NCI-H345 treated with DMSO at 0.1 percent for 48 hours (cell line): ENCODE measurements at regions not wholly inside any gene's neighbourhood (a gene's known extent, or its start where the extent isn't known, plus 50 kb on each side); places are given as distances from the start of the nearest gene placed in this dataset.
"Not testable (repeated sequence)": the region's sequence is repeated elsewhere in the genome, so short reads cannot be mapped to it uniquely, and the experiment has no call there.

Experiments
- DNase-seq: peaks from one replicate; lab custom pipeline; 2025; ENCODE audit not compliant: unreplicated experiment; lab: John Stamatoyannopoulos, UW

DNA sequence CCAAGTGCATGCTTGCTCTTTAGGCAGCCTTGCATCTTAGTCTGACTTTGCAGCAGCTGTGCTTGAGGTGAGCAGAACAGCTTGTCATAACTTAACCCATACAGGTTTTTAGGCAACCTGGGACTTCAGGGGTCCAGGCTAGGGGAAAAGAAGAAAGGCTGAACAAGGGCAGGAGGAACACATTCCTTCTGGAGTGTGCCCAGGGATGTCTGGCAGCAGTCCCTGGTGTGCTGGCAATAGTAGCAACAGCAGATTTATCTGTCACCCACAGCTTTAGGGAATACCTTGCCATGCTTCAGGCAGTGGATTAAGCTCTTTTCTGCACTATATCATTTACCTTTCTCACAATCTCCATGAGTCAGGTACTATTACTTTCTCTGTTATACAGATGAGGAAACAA is 513.0 kb downstream of the RAB38 start:
- no peak for DNase-seq

DNA sequence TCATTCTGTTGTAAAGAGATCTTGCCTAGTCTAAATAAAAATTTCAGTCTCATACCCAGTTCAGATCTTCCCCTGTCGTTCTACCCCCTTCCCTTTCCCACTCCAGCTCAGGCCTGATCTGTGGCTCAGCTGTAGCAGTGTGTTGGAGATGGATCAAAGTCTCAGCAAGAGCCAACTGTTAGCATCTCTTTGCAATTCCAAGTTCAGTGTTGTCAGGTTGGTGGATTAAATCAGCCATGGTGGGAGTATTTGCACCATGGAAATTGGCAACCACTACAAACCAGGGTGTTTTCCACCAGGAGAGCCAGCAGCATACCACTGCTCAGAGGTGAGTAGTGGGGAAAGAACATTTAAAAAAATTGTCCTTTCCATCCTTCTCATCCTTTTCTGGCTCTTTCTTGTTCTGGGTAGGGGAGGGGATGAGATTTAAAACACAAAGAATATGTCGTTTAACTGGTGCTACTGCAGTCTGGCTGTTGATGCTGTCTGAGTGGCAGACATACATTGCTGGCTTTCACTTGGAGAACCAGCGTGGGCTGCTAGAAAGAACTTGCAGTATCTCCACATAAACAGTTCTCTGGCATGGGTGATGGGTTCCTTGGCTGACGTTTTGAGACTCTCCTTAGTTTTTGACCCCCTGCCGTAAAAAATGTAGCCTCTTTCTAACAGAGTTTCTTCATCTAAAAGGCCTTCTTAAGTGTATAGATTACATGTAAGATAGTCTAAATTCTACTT is 514.1 kb downstream of the RAB38 start:
- DNase-seq, result no peak

GRCh38 chr11:87659807-87660206 is 515.4 kb downstream of the RAB38 start:
- no peak for DNase-seq

GRCh38 chr11:87645626-87646025 is 529.6 kb downstream of the RAB38 start:
- no peak for DNase-seq

GRCh38 chr11:87639753-87640364 is 535.4 kb downstream of the RAB38 start:
- no peak for DNase-seq

DNA sequence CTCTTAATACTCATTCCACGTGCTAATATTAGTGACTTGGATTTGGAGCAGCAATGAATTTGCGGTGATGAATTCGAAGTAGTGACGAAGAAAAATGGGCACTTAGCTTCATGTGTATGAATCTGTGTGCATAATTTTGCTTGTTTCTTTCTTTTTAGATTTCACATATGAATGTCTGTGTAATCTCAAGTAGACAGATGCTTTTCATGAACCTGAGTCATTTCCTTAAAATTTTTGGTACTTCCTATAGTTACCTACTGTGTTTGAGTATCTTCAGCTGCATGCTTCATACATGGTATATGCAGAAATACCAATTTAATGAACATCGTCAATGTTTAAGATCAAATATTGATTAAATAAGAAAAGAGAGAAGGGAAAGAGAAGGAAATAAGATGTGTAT is 540.2 kb downstream of the RAB38 start:
- no peak for DNase-seq

DNA sequence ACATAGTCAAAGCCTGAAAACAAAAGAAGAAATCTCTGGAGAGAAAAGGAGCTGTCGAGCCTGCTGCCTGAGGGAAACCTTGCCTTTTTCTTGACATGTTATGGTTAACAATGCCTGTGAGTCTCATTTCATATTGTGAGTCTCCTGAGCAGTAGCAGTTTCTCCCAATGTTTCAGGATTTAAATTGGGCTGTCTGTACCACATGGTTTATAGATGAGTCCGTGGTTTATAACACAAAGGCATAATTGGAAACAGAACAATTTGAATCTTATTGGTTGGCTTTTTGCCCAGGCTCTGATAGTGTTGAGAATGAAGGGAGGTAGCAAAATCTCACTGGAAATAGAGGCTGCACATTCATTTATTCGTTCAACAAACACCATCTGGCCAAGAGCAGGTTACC is 540.9 kb downstream of the RAB38 start:
- no peak for DNase-seq

- DNase-seq, result no peak
Observed at GRCh38 chr11:87628957-87629356, 546.3 kb downstream of the RAB38 start.

- DNase-seq, result no peak
Observed at GRCh38 chr11:87628026-87628580, 547.1 kb downstream of the RAB38 start.

GRCh38 chr11:87623531-87624365 is 551.5 kb downstream of the RAB38 start:
- not testable (repeated sequence) for DNase-seq

GRCh38 chr11:87616511-87616910 is 558.7 kb downstream of the RAB38 start:
- no peak for DNase-seq

- DNase-seq, result no peak
Observed at GRCh38 chr11:87604350-87604749, 566.6 kb downstream of the TMEM135 start.

DNA sequence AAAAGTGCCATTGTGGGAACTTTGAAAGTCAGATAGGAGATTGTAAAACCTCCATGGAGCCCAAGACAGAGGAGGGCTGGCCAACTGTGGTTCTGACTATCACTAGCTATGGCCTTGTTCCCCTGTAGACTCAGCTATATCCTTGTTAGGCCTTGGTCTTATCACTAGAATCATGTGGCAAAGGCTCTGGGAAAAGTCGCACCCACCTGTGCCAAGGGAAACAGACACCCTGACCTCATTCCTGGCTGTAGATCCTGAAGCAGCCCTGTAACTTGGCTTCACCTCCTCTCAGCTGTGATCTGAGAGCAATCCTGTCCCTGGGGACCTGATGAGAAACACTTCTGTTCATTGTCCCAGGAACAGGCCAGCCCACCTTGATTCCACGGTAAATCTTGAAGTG is 566.2 kb downstream of the TMEM135 start:
- no peak for DNase-seq

DNA sequence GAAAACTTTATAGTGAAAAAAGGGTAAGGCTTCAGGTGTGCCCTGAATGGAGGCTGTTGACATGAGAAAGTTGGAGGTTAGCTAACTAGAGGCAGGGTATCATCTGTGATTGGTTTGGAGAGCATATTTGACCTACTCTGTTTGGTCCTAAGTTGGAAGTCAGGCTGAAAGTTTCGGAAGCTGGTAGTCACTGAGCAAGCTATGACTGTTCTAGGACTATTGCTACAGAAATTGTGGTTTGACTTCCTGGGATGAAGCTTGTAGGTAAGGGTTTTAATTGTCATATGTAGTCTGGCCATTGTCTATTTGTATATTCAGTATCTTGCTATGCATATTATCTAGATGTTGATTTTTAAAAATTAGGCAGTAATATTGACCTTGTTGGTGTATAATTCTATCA is 565.0 kb downstream of the TMEM135 start:
- no peak for DNase-seq

- no peak for DNase-seq
Observed at GRCh38 chr11:87600938-87601337, 563.2 kb downstream of the TMEM135 start.

GRCh38 chr11:87597725-87598124 is 560.0 kb downstream of the TMEM135 start:
- DNase-seq, result peak; percentile 12

GRCh38 chr11:87596176-87596575 is 558.4 kb downstream of the TMEM135 start:
- DNase-seq, result no peak

GRCh38 chr11:87589082-87589481 is 551.3 kb downstream of the TMEM135 start:
- no peak for DNase-seq

DNA sequence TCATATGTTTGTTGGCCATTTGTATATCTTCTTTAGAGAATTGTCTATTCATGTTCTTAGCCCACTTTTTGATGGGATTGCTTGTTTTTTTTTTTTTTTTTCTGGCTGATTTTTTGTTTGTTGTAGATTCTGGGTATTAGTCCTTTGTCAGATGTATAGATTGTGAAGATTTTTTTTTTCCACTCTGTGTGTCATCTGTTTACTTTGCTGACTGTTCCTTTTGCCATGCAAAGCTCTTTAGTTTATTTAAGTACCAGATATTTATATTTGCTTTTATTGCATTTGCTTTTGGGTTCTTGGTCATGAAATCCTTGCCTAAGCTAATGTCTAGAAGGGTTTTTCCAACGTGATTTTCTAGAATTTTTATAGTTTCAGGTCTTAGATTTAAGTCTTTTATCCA is 547.9 kb downstream of the TMEM135 start:
- not testable (repeated sequence) for DNase-seq

DNA sequence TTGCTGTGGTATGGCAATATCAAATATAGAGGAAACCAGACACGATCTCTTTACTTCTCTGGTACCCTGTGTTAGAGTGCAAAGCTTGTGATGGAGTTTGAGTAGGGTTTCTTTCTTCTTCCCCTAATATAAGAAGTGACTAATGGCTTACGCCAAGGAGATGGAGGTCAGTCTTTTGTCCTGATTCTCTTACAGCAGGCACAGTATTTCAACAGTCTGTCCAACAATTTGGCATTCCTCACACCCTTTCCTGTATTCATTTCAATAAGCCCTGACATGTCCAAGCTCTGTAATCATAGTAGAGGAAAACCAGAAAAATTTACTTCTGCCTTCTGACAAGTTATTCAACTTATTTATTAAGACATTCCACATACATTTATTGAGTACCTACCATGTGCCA is 546.2 kb downstream of the TMEM135 start:
- DNase-seq, result no peak

DNA sequence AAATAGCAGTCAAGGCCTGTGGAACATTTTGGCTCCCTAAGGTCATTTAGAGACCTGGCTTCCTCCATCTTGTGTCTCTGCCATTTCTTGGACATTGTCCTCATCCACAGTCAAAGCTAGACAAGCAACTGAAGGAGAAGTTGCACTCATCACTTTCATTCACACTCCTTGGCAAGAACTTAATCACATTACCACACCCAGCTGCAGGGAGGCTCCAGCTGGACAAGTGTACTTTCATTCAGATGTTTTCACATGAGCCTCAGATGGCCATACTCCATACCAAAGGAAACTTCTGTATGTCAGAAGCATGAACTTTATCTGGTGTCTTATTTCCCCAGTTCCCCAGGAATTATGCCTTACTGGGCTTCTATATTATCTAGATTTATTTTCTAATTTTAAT is 537.4 kb downstream of the TMEM135 start:
- no peak for DNase-seq

- DNase-seq, result no peak
Observed at GRCh38 chr11:87574193-87574592, 536.5 kb downstream of the TMEM135 start.
